ENCODE measurements at regions not wholly inside any gene's neighbourhood (a gene's known extent, or its start where the extent isn't known, plus 50 kb on each side); places are given as distances from the start of the nearest gene placed in this dataset.

GRCh38 chr6:166862978-166863530 lies 93.3 kb downstream of the RNASET2 start:
- intact Hi-C loops (cut with micrococcal nuclease; ENCODE audit: unreplicated experiment): no loop called here
- no peak overlapping the region for H3K4me2 ChIP-seq (ENCODE audit: low read length)
- TF ChIP-seq EZH2phosphoT487 (IDR thresholded peaks at IDR 0.05; ENCODE audit: borderline replicate concordance, low read depth, low read length) (no peak), CTCF (conservative IDR thresholded peaks at IDR 0.05; ENCODE audit: low read length) (no peak)

DNA sequence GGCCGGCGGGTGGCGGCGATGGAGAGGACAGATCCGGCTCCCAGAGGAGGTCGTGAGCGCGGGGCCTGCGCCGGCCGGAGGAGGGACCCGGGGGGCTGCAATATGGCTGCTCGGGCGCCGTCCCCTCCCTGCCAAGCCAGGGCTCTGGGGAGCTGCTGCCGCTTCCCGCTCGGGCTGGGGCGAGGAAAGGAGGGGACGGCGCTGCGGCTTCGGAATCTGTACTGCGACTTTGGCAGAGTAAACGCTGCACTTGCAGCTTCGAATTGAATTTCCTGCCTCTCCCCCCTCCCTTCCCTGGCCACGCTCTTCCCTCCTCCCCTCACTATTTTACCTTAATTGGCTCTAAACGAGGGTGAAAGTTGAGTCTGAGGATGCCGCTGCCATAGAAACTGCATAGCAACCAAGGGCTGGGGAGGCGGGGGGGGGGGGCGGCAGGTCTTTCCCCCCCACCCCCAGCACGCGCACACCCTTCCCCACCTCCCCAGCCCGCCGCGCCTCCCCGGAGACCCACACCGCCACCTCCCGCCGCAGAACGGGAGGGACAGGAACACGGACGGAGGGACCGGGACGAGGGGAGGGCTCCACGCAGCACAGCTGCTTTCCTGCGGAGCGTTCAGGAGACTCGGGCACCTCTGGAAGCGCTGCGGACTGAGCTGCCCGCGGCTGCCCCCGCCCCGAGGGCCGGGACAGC lies 93.9 kb downstream of the RNASET2 start:
- ChIA-PET CTCF (ENCODE audit: unreplicated experiment) (no interaction called here), POLR2A (no interaction called here)
- H3K79me2 ChIP-seq (ENCODE audit: insufficient read depth, low read depth, low read length): no peaks in the 10 kb centered on the region
- H3K27ac ChIP-seq (ENCODE audit: low read depth, low read length, poor library complexity, severe bottlenecking): no peak overlapping the region
- H3K4me1 ChIP-seq (ENCODE audit: insufficient read depth, low read length, poor library complexity, severe bottlenecking): no peaks in the 10 kb centered on the region
- no peak overlapping the region for H3K4me3 ChIP-seq (ENCODE audit: low read depth, low read length, poor library complexity, severe bottlenecking)
- BruUV-seq (replicated peaks): no TSS peak
- no peak for DNase-seq (ENCODE audit: low spot score)
- intact Hi-C loops (cut with micrococcal nuclease; ENCODE audit: unreplicated experiment): no loop called here
- TF ChIP-seq EZH2phosphoT487 (IDR thresholded peaks at IDR 0.05; ENCODE audit: borderline replicate concordance, low read depth, low read length): no peak
- no peak for TF ChIP-seq CTCF (conservative IDR thresholded peaks at IDR 0.05; ENCODE audit: low read length)
- H3K36me3 ChIP-seq (ENCODE audit: insufficient read depth, low read length): no peaks in the 10 kb centered on the region
- no peaks in the 10 kb centered on the region for H3K9me2 ChIP-seq (ENCODE audit: insufficient read depth, low read length)
- no peaks in the 10 kb centered on the region for H3K9me3 ChIP-seq (ENCODE audit: low read length)
- no peaks in the 10 kb centered on the region for H4K20me1 ChIP-seq (ENCODE audit: insufficient read depth, low read length)
- no peak overlapping the region for H3K4me2 ChIP-seq (ENCODE audit: low read length)
- no peak overlapping the region for H2AFZ ChIP-seq (ENCODE audit: low read length)

More at GRCh38 chr6:166862978-166863530, 93.3 kb downstream of the RNASET2 start:
- ChIA-PET CTCF (ENCODE audit: unreplicated experiment) (no interaction called here), POLR2A (interaction anchor here (0.6 kb wide), 1 partner anchor 115 kb away, joined by 3 read pairs; no protein-coding TSS in a partner anchor)
- Histone ChIP-seq H3K36me3 (ENCODE audit: insufficient read depth, low read length) (no peaks in the 10 kb centered on the region), H3K9me2 (ENCODE audit: insufficient read depth, low read length) (no peaks in the 10 kb centered on the region), H3K4me1 (ENCODE audit: insufficient read depth, low read length, poor library complexity, severe bottlenecking) (no peaks in the 10 kb centered on the region), H3K79me2 (ENCODE audit: insufficient read depth, low read depth, low read length) (no peaks in the 10 kb centered on the region), H4K20me1 (ENCODE audit: insufficient read depth, low read length) (no peaks in the 10 kb centered on the region), H2AFZ (ENCODE audit: low read length) (no peak overlapping the region), H3K9me3 (ENCODE audit: low read length) (no peaks in the 10 kb centered on the region), H3K4me3 (ENCODE audit: low read depth, low read length, poor library complexity, severe bottlenecking) (no peak overlapping the region), H3K27ac (ENCODE audit: low read depth, low read length, poor library complexity, severe bottlenecking) (no peak overlapping the region)
- BruUV-seq (replicated peaks): no TSS peak
- DNase-seq (ENCODE audit: low spot score): no peak

- Histone ChIP-seq H2AFZ (ENCODE audit: low read length) (no peak overlapping the region), H3K36me3 (ENCODE audit: insufficient read depth, low read length) (no peaks in the 10 kb centered on the region), H3K9me2 (ENCODE audit: insufficient read depth, low read length) (no peaks in the 10 kb centered on the region), H3K27ac (ENCODE audit: low read depth, low read length, poor library complexity, severe bottlenecking) (no peak overlapping the region), H3K9me3 (ENCODE audit: low read length) (no peaks in the 10 kb centered on the region), H3K4me1 (ENCODE audit: insufficient read depth, low read length, poor library complexity, severe bottlenecking) (no peaks in the 10 kb centered on the region), H3K79me2 (ENCODE audit: insufficient read depth, low read depth, low read length) (no peaks in the 10 kb centered on the region), H3K4me2 (ENCODE audit: low read length) (no peak overlapping the region), H3K4me3 (ENCODE audit: low read depth, low read length, poor library complexity, severe bottlenecking) (no peak overlapping the region), H4K20me1 (ENCODE audit: insufficient read depth, low read length) (no peaks in the 10 kb centered on the region)
- DNase-seq (ENCODE audit: low spot score): no peak
- ChIA-PET CTCF (ENCODE audit: unreplicated experiment) (no interaction called here), POLR2A (no interaction called here)
- intact Hi-C loops (cut with micrococcal nuclease; ENCODE audit: unreplicated experiment): no loop called here
- no TSS peak for BruUV-seq (replicated peaks)
- no peak for TF ChIP-seq EZH2phosphoT487 (IDR thresholded peaks at IDR 0.05; ENCODE audit: borderline replicate concordance, low read depth, low read length)
- TF ChIP-seq CTCF (conservative IDR thresholded peaks at IDR 0.05; ENCODE audit: low read length): no peak
Measured at GRCh38 chr6:166861961-166862286, 94.4 kb downstream of the RNASET2 start.
